C1 segment of cervical spinal cord (tissue), 14 donors: ENCODE measurements at regions not wholly inside any gene's neighbourhood (a gene's known extent, or its start where the extent isn't known, plus 50 kb on each side); places are given as distances from the start of the nearest gene placed in this dataset.

Experiments
- DNase-seq, 14 donors: peaks; one replicate each; lab custom pipeline; 2025; lab: John Stamatoyannopoulos, UW

GRCh38 chr6:102327697-102328225 is 934.3 kb downstream of the GRIK2 start:
- no peak for DNase-seq

- DNase-seq: no peak
Measured at GRCh38 chr6:102313699-102314098, 920.2 kb downstream of the GRIK2 start.

- no peak for DNase-seq
Measured at GRCh38 chr6:102309700-102310099, 916.2 kb downstream of the GRIK2 start.

GRCh38 chr6:102300350-102300749 is 906.8 kb downstream of the GRIK2 start:
- DNase-seq: no peak

GRCh38 chr6:102298051-102298450 is 904.5 kb downstream of the GRIK2 start:
- DNase-seq: peak in 1 of 14 donors; percentile 36
